WTC11 (cell line): ENCODE measurements at regions not wholly inside any gene's neighbourhood (a gene's known extent, or its start where the extent isn't known, plus 50 kb on each side); places are given as distances from the start of the nearest gene placed in this dataset.

Experiments used
- ATAC-seq: fragments of 200-7000 bp; cut with Tn5 transposase; 2 replicates; pipeline ENCODE4 v1.10.0; 2021; ENCODE audit warnings: mild to moderate bottlenecking, moderate library complexity
- CTCF ChIA-PET: fragments of 300-600 bp; sonication (Branson Sonifier 250); formaldehyde crosslinking; loops from one replicate; lab custom pipeline; 2021; ENCODE audit warnings: antibody characterized with exemption; lab: Charles Lee
- POLR2A ChIA-PET: fragments of 350-600 bp; sonication (Branson Sonifier 250); formaldehyde crosslinking; loops from one replicate; lab custom pipeline; 2021; ENCODE audit warnings: antibody characterized with exemption; lab: Charles Lee
- DNase-seq: peaks from one replicate; pipeline ENCODE4 v3.0.0; 2021; ENCODE audit warnings: low spot score
- H3K27ac Mint-ChIP-seq: 2 replicates; pipeline ENCODE4 v1.8.0; 2021; ENCODE audit warnings: mixed read lengths
- H3K27me3 Mint-ChIP-seq: 2 replicates; pipeline ENCODE4 v1.8.0; 2021; ENCODE audit warnings: low read depth, mild to moderate bottlenecking, moderate library complexity, mixed read lengths
- H3K36me3 Mint-ChIP-seq: 2 replicates; pipeline ENCODE4 v1.8.0; 2021; ENCODE audit warnings: mixed read lengths
- H3K4me1 Mint-ChIP-seq: 2 replicates; pipeline ENCODE4 v1.8.0; 2022; ENCODE audit warnings: mixed read lengths
- H3K4me3 Mint-ChIP-seq: 2 replicates; pipeline ENCODE4 v1.8.0; 2021; ENCODE audit warnings: mild to moderate bottlenecking, moderate library complexity, mixed read lengths
- H3K9me3 Mint-ChIP-seq: 2 replicates; pipeline ENCODE4 v1.8.0; 2021; ENCODE audit warnings: mixed read lengths
- ELF4 ChIP-seq: sonication (generic); formaldehyde crosslinking; IDR thresholded peaks from 2 replicates; pipeline ENCODE4 v1.8.1; 2022; ENCODE audit warnings: low read depth, mild to moderate bottlenecking, moderate library complexity, missing genetic modification reagents
- ESRRA ChIP-seq: sonication (generic); formaldehyde crosslinking; IDR thresholded peaks from 2 replicates; pipeline ENCODE4 v1.8.1; 2022; ENCODE audit warnings: mild to moderate bottlenecking, missing genetic modification reagents, borderline replicate concordance
- FOXK1 ChIP-seq: sonication (generic); formaldehyde crosslinking; IDR thresholded peaks from 2 replicates; pipeline ENCODE4 v1.8.0; 2022; ENCODE audit warnings: mild to moderate bottlenecking, moderate library complexity, missing genetic modification reagents
- KAT7 ChIP-seq: sonication (generic); formaldehyde crosslinking; IDR thresholded peaks from 2 replicates; pipeline ENCODE4 v1.8.1; 2023; ENCODE audit warnings: missing genetic modification reagents, mild to moderate bottlenecking, borderline replicate concordance
- NFE2L1 ChIP-seq: sonication (generic); formaldehyde crosslinking; IDR thresholded peaks from 2 replicates; pipeline ENCODE4 v1.8.1; 2023; ENCODE audit warnings: missing genetic modification reagents
- RELA ChIP-seq: sonication (generic); formaldehyde crosslinking; IDR thresholded peaks from 2 replicates; pipeline ENCODE4 v1.8.1; 2022; ENCODE audit warnings: missing genetic modification reagents, mild to moderate bottlenecking, borderline replicate concordance
- SP1 ChIP-seq: sonication (generic); formaldehyde crosslinking; conservative IDR thresholded peaks from 2 replicates; pipeline ENCODE4 v1.8.1; 2022; ENCODE audit warnings: missing genetic modification reagents
- TCF7 ChIP-seq: sonication (generic); formaldehyde crosslinking; IDR thresholded peaks from 2 replicates; pipeline ENCODE4 v1.8.0; 2022; ENCODE audit warnings: mild to moderate bottlenecking, low read depth, missing genetic modification reagents, moderate library complexity
- TEAD4 ChIP-seq: sonication (generic); formaldehyde crosslinking; IDR thresholded peaks from 2 replicates; pipeline ENCODE4 v1.8.0; 2022; ENCODE audit warnings: mild to moderate bottlenecking, missing genetic modification reagents
- ZNF232 ChIP-seq: sonication (generic); formaldehyde crosslinking; IDR thresholded peaks from 2 replicates; pipeline ENCODE4 v1.8.0; 2022; ENCODE audit warnings: mild to moderate bottlenecking, missing genetic modification reagents
- ZNF263 ChIP-seq: sonication (generic); formaldehyde crosslinking; IDR thresholded peaks from 2 replicates; pipeline ENCODE4 v1.8.1; 2022; ENCODE audit warnings: low read depth, mild to moderate bottlenecking, moderate library complexity, missing genetic modification reagents
- ZNF317 ChIP-seq: sonication (generic); formaldehyde crosslinking; IDR thresholded peaks from 2 replicates; pipeline ENCODE4 v1.8.1; 2023; ENCODE audit warnings: low read depth, mild to moderate bottlenecking, moderate library complexity, missing genetic modification reagents, borderline replicate concordance
- ZNF423 ChIP-seq: fragments of 250-450 bp; sonication (Bioruptor Pico); IDR thresholded peaks from 2 replicates; pipeline ENCODE4 v2.1.2; 2022; ENCODE audit warnings: mild to moderate bottlenecking, moderate library complexity
- ZNF671 ChIP-seq: fragments of 250-450 bp; sonication (Bioruptor Pico); IDR thresholded peaks from 2 replicates; pipeline ENCODE4 v1.8.0; 2021; ENCODE audit warnings: mild to moderate bottlenecking
- TF ChIP-seq, protein P1 (sequence below): fragments of 250-450 bp; sonication (Bioruptor Pico); conservative IDR thresholded peaks from 2 replicates; pipeline ENCODE4 v1.9.0; 2021; ENCODE audit warnings: mild to moderate bottlenecking
- TF ChIP-seq, protein P2 (sequence below): fragments of 250-450 bp; sonication (Bioruptor Pico); IDR thresholded peaks from 2 replicates; pipeline ENCODE4 v1.9.0; 2021; ENCODE audit warnings: moderate library complexity, mild to moderate bottlenecking, inconsistent platforms, borderline replicate concordance
- TF ChIP-seq, protein P3 (sequence below): sonication (generic); formaldehyde crosslinking; conservative IDR thresholded peaks from 2 replicates; pipeline ENCODE4 v1.8.1; 2022; ENCODE audit warnings: mild to moderate bottlenecking, missing genetic modification reagents
- TF ChIP-seq, protein P4 (sequence below): sonication (generic); formaldehyde crosslinking; IDR thresholded peaks from 2 replicates; pipeline ENCODE4 v1.8.1; 2023; ENCODE audit warnings: mild to moderate bottlenecking, missing genetic modification reagents, moderate library complexity
- TF ChIP-seq, protein P5 (sequence below): sonication (generic); formaldehyde crosslinking; IDR thresholded peaks from 2 replicates; pipeline ENCODE4 v1.8.1; 2022; ENCODE audit warnings: mild to moderate bottlenecking, missing genetic modification reagents, moderate library complexity, borderline replicate concordance
- TF ChIP-seq, protein P6 (sequence below): sonication (generic); formaldehyde crosslinking; IDR thresholded peaks from 2 replicates; pipeline ENCODE4 v1.8.1; 2023; ENCODE audit warnings: mild to moderate bottlenecking, moderate library complexity, missing genetic modification reagents
- TF ChIP-seq, protein P7 (sequence below): fragments of 200-600 bp; IDR thresholded peaks from 2 replicates; pipeline ENCODE4 v1.8.0; 2022; ENCODE audit warnings: antibody characterized with exemption

DNA sequence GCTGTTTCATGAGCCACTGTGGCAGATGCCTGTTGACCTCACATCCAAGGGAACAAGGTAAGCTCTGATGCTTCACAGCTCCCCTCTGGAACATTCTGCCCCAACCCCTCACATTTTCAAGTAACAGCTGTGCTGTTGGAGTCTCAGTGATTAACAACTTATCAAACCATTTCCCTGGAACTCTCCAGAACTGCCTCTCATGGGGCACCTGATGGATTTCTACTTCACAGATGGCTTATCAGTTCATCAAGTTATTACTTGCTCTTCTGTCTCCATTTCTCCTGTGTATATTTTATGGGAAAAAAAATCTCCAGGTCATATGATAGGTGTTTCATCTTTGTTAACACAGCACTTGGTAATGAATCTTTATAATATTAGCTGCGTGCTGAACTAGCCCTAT, 322.4 kb downstream of the MAN2A1 start:
- Mint-ChIP-seq H3K4me1 (peaks cover 18% of the 10 kb centered on the region), H3K27me3 (no peaks in the 10 kb centered on the region), H3K9me3 (0 out of 2 replicates have a peak, but pooled peaks cover 7% of the 10 kb centered on the region), H3K4me3 (no peak overlapping the region), H3K36me3 (no peaks in the 10 kb centered on the region), H3K27ac (no peak overlapping the region)
- POLR2A ChIA-PET = no interaction called here
- ATAC-seq (no peak), DNase-seq (no peak)
- CTCF ChIA-PET = no interaction called here
- no peak for TF ChIP-seq ZNF423 (CRISPR knock-in tag)

DNA sequence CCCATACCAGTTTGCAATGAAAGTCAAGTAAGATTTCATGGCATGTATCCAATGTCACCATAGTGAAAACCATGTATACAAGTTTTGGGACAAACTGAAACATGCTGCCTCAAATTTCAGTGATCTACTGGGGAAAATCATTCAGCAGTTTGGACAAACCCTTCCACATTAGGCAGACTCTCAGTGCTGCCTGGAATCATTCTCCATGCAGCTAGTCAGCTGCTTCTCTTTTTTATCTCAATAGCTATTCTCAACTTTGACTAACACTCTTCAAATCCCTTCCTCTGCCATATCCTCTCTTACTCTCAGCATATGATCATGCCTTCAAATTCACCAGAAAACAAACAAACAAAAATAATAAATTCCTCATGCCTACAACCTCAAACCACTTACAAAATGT, 323.3 kb downstream of the MAN2A1 start:
- H3K36me3 Mint-ChIP-seq = no peaks in the 10 kb centered on the region
- ATAC-seq (no peak), DNase-seq (no peak)
- H3K4me3 Mint-ChIP-seq = no peak overlapping the region
- no peak for TF ChIP-seq ZNF671 (CRISPR knock-in tag)
- TF ChIP-seq, protein P1, sequence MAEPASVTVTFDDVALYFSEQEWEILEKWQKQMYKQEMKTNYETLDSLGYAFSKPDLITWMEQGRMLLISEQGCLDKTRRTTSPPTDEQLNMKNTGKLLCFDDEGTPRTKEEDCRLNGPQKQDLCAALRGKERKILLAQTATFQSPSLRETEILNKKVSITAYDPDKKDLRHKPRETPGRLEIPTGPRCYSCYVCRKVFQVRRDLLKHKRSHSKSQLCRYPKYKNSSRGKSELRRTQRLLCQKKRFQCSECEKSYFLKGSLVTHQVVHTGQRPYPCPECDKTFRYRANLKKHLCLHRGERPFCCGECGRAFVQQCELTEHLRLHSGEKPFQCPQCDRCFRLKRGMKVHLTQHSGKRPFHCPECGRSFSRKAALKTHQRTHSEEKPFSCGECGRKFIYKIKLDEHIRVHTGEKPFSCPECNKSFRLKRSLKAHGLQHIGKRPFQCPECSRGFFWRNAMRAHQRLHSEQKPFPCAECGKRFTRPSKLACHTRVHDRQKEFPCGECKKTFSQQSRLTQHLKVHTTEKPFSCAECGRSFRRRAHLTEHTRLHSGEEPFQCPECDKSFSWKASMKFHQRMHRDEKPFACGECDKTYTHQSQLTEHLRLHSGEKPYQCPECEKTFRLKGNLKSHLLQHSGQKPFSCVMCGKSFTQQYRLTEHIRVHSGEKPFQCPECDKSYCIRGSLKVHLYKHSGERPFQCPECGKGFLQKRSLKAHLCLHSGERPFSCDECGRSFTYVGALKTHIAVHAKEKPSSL (CRISPR knock-in tag) = no peak
- TF ChIP-seq, protein P2, sequence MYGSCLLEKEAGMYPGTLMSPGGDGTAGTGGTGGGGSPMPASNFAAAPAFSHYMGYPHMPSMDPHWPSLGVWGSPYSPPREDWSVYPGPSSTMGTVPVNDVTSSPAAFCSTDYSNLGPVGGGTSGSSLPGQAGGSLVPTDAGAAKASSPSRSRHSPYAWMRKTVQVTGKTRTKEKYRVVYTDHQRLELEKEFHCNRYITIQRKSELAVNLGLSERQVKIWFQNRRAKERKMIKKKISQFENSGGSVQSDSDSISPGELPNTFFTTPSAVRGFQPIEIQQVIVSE = no peak
- TF ChIP-seq KAT7 (CRISPR knock-in tag) = no peak
- TF ChIP-seq ZNF317 (CRISPR knock-in tag) = 0 out of 2 replicates have a peak, but pooled peaks have one; percentile 16
- TF ChIP-seq, protein P3, sequence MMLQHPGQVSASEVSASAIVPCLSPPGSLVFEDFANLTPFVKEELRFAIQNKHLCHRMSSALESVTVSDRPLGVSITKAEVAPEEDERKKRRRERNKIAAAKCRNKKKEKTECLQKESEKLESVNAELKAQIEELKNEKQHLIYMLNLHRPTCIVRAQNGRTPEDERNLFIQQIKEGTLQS (CRISPR knock-in tag) = no peak
- no peak for TF ChIP-seq FOXK1 (CRISPR knock-in tag)
- no peak for TF ChIP-seq ESRRA (CRISPR knock-in tag)
- ChIA-PET CTCF (no interaction called here), POLR2A (no interaction called here)
- peaks cover 17% of the 10 kb centered on the region for H3K4me1 Mint-ChIP-seq
- H3K27ac Mint-ChIP-seq = no peak overlapping the region
- H3K27me3 Mint-ChIP-seq = no peaks in the 10 kb centered on the region
- peaks cover 7% of the 10 kb centered on the region; the same call in 1 of the 2 replicates for H3K9me3 Mint-ChIP-seq

DNA sequence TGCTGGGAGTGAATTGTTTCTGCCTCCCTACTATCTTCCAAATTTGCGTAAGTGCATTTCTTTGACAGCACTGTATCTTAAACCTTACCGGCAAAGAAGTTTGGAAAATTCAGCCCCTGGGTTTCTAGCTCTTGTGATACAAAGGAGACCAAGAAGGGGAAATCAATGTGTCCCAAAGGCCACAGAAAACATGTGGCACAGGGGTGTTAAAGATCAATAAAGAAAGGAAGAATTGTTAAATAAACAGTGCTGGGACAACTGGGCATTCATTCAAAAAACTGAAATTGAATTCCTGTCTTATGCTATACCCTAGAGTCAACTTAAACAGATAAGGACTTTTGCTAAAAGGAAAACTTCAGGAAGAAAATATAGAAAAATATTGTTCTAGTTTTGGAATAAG, 328.1 kb downstream of the MAN2A1 start:
- H3K4me3 Mint-ChIP-seq = no peak overlapping the region
- no peak for ATAC-seq
- TF ChIP-seq NFE2L1 (CRISPR knock-in tag) (no peak), ZNF671 (CRISPR knock-in tag) (no peak)
- TF ChIP-seq, protein P4, sequence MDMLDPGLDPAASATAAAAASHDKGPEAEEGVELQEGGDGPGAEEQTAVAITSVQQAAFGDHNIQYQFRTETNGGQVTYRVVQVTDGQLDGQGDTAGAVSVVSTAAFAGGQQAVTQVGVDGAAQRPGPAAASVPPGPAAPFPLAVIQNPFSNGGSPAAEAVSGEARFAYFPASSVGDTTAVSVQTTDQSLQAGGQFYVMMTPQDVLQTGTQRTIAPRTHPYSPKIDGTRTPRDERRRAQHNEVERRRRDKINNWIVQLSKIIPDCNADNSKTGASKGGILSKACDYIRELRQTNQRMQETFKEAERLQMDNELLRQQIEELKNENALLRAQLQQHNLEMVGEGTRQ (CRISPR knock-in tag) = no peak
- TF ChIP-seq, all 79 proteins: peak for 0
- no peak for DNase-seq
- H3K4me1 Mint-ChIP-seq = peaks cover 13% of the 10 kb centered on the region
- no peaks in the 10 kb centered on the region for H3K36me3 Mint-ChIP-seq
- CTCF ChIA-PET = no interaction called here
- no peak overlapping the region for H3K27ac Mint-ChIP-seq
- H3K9me3 Mint-ChIP-seq = peaks cover 16% of the 10 kb centered on the region
- POLR2A ChIA-PET = no interaction called here
- H3K27me3 Mint-ChIP-seq = no peaks in the 10 kb centered on the region

DNA sequence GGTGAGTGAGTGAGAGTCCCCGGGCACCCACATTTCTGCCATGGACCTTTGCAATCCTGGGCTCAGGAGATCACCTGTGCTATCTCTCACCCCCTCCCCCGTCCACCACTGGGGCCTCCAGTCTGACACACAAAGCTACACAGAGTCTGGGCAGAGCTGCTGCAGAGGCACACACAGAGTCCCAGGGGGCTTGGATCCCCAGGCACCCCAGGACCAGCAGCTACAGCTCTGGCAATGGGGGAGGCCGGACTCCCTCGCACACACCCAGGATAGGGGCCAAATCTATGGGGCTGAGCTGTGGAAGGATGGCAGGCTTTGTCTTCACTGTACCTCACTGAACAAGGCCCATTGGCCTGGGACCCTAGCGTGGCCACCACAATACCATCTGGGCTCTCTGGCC, 328.8 kb downstream of the MAN2A1 start:
- ChIA-PET POLR2A (no interaction called here), CTCF (no interaction called here)
- Mint-ChIP-seq H3K4me3 (no peak overlapping the region), H3K9me3 (peaks cover 16% of the 10 kb centered on the region), H3K27me3 (no peaks in the 10 kb centered on the region), H3K36me3 (no peaks in the 10 kb centered on the region), H3K4me1 (peaks cover 13% of the 10 kb centered on the region), H3K27ac (no peak overlapping the region)
- ATAC-seq (no peak), DNase-seq (no peak)
- no peak for TF ChIP-seq TCF7 (CRISPR knock-in tag)
- TF ChIP-seq SP1 = no peak
- no peak for TF ChIP-seq ZNF317 (CRISPR knock-in tag)
- TF ChIP-seq, protein P5, sequence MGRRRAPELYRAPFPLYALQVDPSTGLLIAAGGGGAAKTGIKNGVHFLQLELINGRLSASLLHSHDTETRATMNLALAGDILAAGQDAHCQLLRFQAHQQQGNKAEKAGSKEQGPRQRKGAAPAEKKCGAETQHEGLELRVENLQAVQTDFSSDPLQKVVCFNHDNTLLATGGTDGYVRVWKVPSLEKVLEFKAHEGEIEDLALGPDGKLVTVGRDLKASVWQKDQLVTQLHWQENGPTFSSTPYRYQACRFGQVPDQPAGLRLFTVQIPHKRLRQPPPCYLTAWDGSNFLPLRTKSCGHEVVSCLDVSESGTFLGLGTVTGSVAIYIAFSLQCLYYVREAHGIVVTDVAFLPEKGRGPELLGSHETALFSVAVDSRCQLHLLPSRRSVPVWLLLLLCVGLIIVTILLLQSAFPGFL (CRISPR knock-in tag) = no peak
- TF ChIP-seq ELF4 (CRISPR knock-in tag) = no peak
- TF ChIP-seq ZNF263 (CRISPR knock-in tag) = no peak
- TF ChIP-seq, protein P6, sequence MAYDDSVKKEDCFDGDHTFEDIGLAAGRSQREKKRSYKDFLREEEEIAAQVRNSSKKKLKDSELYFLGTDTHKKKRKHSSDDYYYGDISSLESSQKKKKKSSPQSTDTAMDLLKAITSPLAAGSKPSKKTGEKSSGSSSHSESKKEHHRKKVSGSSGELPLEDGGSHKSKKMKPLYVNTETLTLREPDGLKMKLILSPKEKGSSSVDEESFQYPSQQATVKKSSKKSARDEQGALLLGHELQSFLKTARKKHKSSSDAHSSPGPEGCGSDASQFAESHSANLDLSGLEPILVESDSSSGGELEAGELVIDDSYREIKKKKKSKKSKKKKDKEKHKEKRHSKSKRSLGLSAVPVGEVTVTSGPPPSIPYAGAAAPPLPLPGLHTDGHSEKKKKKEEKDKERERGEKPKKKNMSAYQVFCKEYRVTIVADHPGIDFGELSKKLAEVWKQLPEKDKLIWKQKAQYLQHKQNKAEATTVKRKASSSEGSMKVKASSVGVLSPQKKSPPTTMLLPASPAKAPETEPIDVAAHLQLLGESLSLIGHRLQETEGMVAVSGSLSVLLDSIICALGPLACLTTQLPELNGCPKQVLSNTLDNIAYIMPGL (CRISPR knock-in tag) = no peak
- no peak for TF ChIP-seq RELA (CRISPR knock-in tag)
- TF ChIP-seq, protein P7, sequence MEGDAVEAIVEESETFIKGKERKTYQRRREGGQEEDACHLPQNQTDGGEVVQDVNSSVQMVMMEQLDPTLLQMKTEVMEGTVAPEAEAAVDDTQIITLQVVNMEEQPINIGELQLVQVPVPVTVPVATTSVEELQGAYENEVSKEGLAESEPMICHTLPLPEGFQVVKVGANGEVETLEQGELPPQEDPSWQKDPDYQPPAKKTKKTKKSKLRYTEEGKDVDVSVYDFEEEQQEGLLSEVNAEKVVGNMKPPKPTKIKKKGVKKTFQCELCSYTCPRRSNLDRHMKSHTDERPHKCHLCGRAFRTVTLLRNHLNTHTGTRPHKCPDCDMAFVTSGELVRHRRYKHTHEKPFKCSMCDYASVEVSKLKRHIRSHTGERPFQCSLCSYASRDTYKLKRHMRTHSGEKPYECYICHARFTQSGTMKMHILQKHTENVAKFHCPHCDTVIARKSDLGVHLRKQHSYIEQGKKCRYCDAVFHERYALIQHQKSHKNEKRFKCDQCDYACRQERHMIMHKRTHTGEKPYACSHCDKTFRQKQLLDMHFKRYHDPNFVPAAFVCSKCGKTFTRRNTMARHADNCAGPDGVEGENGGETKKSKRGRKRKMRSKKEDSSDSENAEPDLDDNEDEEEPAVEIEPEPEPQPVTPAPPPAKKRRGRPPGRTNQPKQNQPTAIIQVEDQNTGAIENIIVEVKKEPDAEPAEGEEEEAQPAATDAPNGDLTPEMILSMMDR = no peak
- no peak for TF ChIP-seq ZNF232
- TF ChIP-seq TEAD4 = no peak
